Cardiac fibroblast (primary cell): ENCODE measurements at regions not wholly inside any gene's neighbourhood (a gene's known extent, or its start where the extent isn't known, plus 50 kb on each side); places are given as distances from the start of the nearest gene placed in this dataset.

Experiments used
- DNase-seq, 2 donors: peaks; one replicate each; pipeline versions ENCODE4 v3.0.0 to v3.0.0-alpha.2; 2010; ENCODE audit warnings: low read depth in 2 of 2
- H3K4me3 ChIP-seq, 2 donors: replicated peaks in 1 of 2; 1 replicate in 1 of 2; 2 replicates in 1 of 2; pipeline ENCODE4 v1.5.1; 2011; ENCODE audit warnings: low read depth in 2 of 2, low read length in 2 of 2, mild to moderate bottlenecking in 2 of 2, moderate library complexity in 1 of 2
- TF ChIP-seq, protein P1 (sequence below): IDR thresholded peaks from one replicate; pipeline ENCODE4 v1.5.1; 2011; ENCODE audit warnings: low read depth, mild to moderate bottlenecking, low read length, inconsistent platforms

DNA sequence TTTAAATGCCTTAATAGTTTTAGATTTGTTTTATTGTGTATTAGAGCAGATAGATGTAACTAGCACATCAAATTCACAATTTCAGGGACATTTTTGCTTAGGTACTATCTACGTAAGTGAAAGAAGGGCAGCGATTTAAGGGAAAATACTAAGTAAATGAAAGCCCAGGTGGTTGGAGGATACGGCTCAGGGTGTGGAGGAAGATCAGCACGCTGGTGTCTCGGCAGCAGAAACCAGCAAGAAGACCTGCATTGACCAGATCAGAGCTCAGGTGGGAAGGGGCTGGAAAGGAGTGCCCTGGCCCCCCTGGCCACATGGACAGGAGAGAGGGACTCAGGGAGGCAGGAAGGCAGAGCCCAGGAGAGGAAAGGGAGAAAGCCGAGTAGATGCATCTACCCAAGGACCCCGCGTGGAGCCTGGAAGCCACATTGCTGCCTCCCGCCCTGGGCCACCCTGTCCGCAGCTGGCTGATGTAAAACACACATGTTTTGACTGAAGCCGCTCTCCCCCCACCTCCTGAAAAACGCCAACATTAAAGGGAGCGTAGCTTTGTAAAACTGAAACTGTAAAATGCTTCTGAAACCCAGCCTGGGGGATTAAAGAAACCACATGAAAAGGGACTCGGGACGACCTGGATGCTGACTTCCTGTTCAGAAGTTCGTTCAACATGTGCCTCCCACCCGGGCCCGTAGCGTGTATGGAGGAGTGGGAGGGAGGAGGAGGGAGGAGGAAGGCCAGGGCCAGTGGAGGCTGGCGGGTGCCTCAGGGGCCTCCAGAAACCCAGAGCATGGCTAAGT is 72.6 kb upstream of the TARDBP start:
- peak; percentile 2 to 7 for DNase-seq
- H3K4me3 ChIP-seq: no peak overlapping the region

DNA sequence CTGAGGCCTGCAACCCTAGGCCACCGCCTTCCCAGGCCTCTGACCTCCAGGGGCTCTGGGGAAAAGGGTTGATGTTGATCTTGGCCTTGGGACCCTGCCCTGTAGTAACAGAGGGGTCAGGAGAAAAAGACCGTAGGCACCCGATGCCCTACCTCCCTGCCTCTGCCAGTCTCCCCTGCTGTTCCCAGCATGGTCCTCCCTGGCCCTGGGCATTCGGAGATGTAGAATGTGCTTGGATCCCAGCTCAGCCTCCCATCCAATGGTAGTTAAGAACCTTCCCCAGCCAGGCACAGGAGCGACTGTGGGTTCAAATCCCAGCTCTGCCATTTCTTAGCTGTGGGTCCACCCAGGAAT is 72.0 kb upstream of the TARDBP start:
- DNase-seq: no peak
- no peak overlapping the region for H3K4me3 ChIP-seq
- TF ChIP-seq, protein P1, sequence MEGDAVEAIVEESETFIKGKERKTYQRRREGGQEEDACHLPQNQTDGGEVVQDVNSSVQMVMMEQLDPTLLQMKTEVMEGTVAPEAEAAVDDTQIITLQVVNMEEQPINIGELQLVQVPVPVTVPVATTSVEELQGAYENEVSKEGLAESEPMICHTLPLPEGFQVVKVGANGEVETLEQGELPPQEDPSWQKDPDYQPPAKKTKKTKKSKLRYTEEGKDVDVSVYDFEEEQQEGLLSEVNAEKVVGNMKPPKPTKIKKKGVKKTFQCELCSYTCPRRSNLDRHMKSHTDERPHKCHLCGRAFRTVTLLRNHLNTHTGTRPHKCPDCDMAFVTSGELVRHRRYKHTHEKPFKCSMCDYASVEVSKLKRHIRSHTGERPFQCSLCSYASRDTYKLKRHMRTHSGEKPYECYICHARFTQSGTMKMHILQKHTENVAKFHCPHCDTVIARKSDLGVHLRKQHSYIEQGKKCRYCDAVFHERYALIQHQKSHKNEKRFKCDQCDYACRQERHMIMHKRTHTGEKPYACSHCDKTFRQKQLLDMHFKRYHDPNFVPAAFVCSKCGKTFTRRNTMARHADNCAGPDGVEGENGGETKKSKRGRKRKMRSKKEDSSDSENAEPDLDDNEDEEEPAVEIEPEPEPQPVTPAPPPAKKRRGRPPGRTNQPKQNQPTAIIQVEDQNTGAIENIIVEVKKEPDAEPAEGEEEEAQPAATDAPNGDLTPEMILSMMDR: no peak

More for the DNA sequence above, 72.6 kb upstream of the TARDBP start:
- TF ChIP-seq, protein P1: no peak

DNA sequence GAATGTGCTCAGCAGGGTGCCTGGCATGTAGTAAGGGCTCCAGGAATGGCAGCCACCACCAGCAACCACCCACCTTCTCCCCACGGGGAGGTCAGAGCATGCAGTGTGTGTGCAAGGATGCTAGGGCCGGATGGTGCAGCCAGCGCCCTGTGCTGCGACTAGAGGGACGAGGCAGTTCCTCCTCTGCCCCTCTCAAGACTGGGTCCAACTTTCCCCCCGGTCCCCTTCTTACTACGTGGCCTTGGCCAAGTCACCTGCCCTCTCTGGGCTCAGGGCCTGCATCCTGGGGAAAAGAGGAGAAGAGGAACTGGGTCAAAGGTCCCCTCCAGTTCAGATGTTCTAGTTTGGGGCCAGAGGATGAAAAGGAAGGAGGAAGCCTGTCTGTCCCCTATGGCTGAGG is 71.6 kb upstream of the TARDBP start:
- no peak for DNase-seq
- no peak overlapping the region for H3K4me3 ChIP-seq
- TF ChIP-seq, protein P1: no peak

DNA sequence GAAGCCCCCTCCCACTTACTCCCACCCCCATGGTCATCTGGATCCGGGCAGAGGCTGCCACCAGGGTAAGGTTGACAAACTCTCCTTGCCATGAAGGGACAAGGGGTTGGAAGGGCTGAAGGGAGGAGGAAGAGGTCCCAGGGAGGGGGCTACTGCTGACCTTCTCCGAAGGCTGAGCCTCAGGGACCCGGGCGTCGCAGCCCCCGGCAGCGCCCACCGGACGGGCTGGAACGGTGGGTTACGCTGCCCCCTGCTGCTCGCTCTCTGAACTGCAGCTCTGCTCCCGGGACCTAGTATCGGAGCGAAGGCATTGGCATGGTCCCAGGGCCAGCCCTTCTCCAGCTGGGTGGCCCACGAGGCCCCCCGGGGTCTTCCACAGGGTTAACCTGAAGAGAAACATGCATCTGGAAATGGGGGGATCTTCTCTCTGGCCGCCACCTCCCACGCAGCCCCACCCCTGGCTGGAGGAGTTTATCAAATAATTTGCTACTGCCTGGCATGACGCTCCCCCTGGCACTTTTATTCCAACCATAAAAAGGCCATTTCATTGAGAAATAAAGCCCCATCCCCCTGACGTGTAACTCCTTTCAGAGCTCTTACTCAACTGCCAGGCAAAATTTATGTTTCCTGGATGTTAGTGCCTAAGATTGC is 70.4 kb upstream of the TARDBP start:
- TF ChIP-seq, protein P1: peak; percentile 94
- peak; percentile 35 to 38 for DNase-seq
- no peak overlapping the region for H3K4me3 ChIP-seq

DNA sequence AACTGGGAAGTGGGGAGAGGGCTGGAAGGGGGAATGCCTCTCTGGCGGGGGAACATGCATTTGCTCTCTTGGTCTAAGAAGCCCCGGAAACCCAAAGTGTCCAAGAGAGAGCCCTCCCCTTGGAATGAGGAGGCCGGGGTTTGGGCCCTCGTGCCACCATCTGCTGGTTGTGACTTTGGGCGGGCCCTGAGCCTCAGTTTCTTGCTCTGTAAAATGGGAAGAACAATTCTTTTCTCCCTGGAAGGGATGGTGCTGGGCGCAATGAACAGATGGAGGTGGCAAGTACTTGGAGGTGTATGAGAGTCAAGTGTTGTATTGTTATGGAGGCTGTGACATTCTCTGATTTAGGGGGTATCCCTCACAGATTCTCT is 69.9 kb upstream of the TARDBP start:
- TF ChIP-seq, protein P1: no peak
- no peak overlapping the region for H3K4me3 ChIP-seq
- DNase-seq: no peak

DNA sequence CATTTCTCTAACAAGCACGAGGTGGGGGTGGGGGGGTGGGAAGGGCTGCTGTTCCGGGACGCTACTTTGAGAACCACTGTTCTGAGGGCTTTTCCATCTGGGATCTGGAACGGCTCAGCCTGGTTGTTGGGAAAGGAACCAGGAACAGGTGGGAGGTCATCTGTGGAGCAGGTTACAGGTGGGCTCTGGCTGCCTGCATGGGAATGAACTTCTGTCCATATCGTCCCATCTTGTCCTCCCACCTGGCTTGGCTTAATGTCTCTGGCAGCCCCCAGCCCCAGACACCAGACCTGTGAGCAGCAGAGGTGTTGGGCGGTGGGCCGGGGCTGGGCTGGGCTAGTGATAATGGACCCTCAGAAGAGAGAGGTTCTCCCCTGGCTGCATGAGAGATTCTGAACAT is 69.4 kb upstream of the TARDBP start:
- TF ChIP-seq, protein P1: no peak
- no peak overlapping the region for H3K4me3 ChIP-seq
- no peak for DNase-seq
